Upper lobe of left lung (tissue), 4 donors: ENCODE measurements at regions not wholly inside any gene's neighbourhood (a gene's known extent, or its start where the extent isn't known, plus 50 kb on each side); places are given as distances from the start of the nearest gene placed in this dataset.

ENCODE experiments used
- EP300 ChIP-seq, 4 donors: sonication (generic); formaldehyde crosslinking; IDR thresholded peaks; one replicate each; pipeline ENCODE4 v1.5.1; 2017; ENCODE audit warnings: antibody characterized with exemption in 4 of 4, control low read depth in 2 of 4
- POLR2A ChIP-seq, 4 donors: fragments of 450-650 bp; IDR thresholded peaks; one replicate each; pipeline ENCODE4 v1.5.1; 2016 to 2017; ENCODE audit warnings: antibody characterized with exemption in 4 of 4, mild to moderate bottlenecking in 2 of 4
- TF ChIP-seq, protein P1 (sequence below), 6 experiments: fragments of 450-650 bp in 4 of 6; fragments of 200-600 bp in 2 of 6; sonication (generic) in 2 of 6; IDR thresholded peaks; one replicate each; pipeline ENCODE4 v1.5.1; 2016 to 2019; ENCODE audit warnings: antibody characterized with exemption in 6 of 6

DNA sequence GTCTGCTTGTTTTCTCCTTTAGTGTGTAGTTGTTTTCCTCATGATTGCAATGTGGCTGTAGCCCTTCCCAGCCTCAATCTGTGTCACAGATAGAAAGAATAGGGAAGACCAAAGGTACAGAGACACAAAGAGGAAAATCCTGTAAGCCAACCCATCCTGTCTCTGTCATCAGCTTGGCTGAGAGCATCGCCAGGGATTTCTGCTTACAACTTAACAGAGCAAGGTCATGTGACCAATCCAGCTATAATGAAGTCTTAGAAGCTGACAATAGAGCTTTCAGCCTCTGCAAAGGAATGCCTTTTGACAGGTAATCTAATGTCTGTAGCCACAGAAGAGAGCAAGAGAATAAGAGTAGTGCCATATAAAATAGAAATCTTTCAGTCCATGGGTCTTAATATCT lies 1598.0 kb upstream of the AGA start:
- TF ChIP-seq, protein P1, sequence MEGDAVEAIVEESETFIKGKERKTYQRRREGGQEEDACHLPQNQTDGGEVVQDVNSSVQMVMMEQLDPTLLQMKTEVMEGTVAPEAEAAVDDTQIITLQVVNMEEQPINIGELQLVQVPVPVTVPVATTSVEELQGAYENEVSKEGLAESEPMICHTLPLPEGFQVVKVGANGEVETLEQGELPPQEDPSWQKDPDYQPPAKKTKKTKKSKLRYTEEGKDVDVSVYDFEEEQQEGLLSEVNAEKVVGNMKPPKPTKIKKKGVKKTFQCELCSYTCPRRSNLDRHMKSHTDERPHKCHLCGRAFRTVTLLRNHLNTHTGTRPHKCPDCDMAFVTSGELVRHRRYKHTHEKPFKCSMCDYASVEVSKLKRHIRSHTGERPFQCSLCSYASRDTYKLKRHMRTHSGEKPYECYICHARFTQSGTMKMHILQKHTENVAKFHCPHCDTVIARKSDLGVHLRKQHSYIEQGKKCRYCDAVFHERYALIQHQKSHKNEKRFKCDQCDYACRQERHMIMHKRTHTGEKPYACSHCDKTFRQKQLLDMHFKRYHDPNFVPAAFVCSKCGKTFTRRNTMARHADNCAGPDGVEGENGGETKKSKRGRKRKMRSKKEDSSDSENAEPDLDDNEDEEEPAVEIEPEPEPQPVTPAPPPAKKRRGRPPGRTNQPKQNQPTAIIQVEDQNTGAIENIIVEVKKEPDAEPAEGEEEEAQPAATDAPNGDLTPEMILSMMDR (IDR thresholded peaks at IDR 0.05) = no peak
- TF ChIP-seq EP300 (IDR thresholded peaks at IDR 0.05) = no peak
- no peak for TF ChIP-seq POLR2A (IDR thresholded peaks at IDR 0.05)
